OCI-LY3 (cell line): ENCODE measurements at regions not wholly inside any gene's neighbourhood (a gene's known extent, or its start where the extent isn't known, plus 50 kb on each side); places are given as distances from the start of the nearest gene placed in this dataset.

Experiments used
- CTCF ChIP-seq: fragments of 200-600, 300-600 bp; sonication (generic); IDR thresholded peaks from 2 replicates; pipeline ENCODE4 v1.5.1; 2014; ENCODE audit warnings: antibody characterized with exemption, low read length, low read depth
- EZH2phosphoT487 ChIP-seq: fragments of 200-600 bp; shearing (Covaris generic); IDR thresholded peaks from 2 replicates; pipeline ENCODE4 v1.6.1; 2018; ENCODE audit warnings: antibody characterized with exemption, mixed run types, low read depth

DNA sequence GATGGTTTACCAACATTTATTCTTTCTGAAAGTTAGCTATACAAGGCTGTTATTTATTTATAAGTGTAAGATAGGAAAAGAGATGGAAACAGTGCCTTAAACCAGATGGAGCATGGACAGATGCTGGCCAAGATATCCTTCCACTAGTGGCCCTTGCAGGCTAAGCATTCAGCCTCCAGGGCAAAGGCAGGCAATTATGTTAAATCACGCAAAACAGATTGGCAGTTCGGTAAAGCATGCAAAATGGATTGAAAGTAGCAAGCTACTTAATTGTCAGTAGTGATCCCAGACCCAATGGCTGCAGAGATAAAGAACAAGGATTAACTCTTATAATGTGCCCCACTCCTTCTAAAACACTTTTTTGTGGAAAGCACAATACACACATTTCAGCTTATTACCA lies 105.4 kb upstream of the MAP4K3 start:
- no peak for TF ChIP-seq CTCF
- TF ChIP-seq EZH2phosphoT487 = no peak
